PC-9 (cell line): ENCODE measurements at regions not wholly inside any gene's neighbourhood (a gene's known extent, or its start where the extent isn't known, plus 50 kb on each side); places are given as distances from the start of the nearest gene placed in this dataset.

ENCODE experiments used
- CTCF ChIP-seq: fragments of 200-600 bp; sonication (generic); conservative IDR thresholded peaks from 2 replicates; pipeline ENCODE4 v1.6.1; 2017; ENCODE audit warnings: mixed run types, antibody characterized with exemption, mild to moderate bottlenecking, moderate library complexity
- EZH2 ChIP-seq: fragments of 200-600 bp; sonication (generic); IDR thresholded peaks from 2 replicates; pipeline ENCODE4 v1.8.0; 2017; ENCODE audit warnings: antibody characterized with exemption, low read depth

DNA sequence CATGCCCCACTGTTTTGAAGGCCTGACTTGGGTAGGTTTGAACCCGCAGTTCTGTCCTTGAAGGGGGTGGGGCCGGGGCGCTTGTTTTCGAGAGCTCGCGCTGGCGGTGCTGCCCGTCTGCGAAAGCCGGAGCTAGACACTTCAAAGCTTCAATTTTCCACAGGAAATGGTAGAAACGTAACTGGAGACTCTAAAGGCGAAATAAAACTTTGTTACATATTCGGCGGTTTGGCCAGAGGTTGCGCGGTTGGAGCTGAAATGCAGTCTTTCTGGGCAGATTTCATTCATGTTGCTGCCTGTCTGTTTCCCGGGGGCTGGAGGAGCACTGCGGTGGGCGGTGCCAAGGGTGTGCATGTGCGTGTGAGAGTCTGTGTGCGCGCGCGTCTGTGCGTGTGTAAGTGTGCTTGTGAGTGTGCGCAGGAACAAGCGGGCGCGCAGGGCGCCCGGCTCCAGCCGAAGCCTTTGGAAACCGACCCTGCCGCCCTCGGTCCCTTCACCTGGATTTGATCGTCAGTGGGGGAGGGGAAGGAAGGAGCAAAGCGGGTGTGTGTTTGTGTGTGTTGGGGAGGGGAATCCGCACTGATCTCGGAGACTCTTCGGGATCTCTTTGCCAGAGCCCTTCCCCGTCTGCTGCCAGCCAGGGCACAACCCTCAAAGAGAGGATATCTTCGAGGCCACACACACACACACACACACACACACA, 227.7 kb upstream of the CRY1 start:
- TF ChIP-seq CTCF = no peak
- no peak for TF ChIP-seq EZH2
